ENCODE measurements at regions not wholly inside any gene's neighbourhood (a gene's known extent, or its start where the extent isn't known, plus 50 kb on each side); places are given as distances from the start of the nearest gene placed in this dataset.
"Not testable (repeated sequence)": the region's sequence is repeated elsewhere in the genome, so short reads cannot be mapped to it uniquely, and the experiment has no call there.

DNA sequence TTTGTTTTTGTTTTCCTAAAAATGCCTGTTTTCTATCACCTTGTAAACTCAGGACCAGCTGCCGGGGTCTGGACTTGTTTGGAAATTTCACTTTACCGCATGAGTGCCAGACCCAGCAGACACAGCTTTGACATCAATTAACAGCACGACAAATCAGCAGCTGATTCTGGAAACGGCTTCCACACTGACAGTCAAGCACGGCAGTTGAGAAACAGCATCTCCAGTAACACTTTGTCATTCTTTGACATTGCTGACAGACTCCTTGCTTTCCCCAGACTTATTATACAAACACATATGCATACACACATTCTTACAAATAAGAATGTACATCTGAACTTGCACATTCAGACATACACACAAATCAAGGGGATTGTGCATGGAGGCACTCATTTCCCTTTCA, 1017.6 kb upstream of the HS3ST1 start:
- Histone ChIP-seq H3K9me3 (peaks cover 0 to 14% (median 0%) of the 10 kb centered on the region in 4 donors), H3K36me3 (no peaks in the 10 kb centered on the region), H3K27me3 (no peaks in the 10 kb centered on the region), H3K4me3 (no peak overlapping the region), H3K4me1 (no peaks in the 10 kb centered on the region), H3K27ac (no peak overlapping the region)
- DNase-seq (ENCODE audit: low spot score in 2 of 2): no peak
- 34 to 37% methylated on average over 5 of the region's 5 CpGs for WGBS, 2 donors
- no peak for TF ChIP-seq EP300 (IDR thresholded peaks at IDR 0.05)
- TF ChIP-seq, protein P1, sequence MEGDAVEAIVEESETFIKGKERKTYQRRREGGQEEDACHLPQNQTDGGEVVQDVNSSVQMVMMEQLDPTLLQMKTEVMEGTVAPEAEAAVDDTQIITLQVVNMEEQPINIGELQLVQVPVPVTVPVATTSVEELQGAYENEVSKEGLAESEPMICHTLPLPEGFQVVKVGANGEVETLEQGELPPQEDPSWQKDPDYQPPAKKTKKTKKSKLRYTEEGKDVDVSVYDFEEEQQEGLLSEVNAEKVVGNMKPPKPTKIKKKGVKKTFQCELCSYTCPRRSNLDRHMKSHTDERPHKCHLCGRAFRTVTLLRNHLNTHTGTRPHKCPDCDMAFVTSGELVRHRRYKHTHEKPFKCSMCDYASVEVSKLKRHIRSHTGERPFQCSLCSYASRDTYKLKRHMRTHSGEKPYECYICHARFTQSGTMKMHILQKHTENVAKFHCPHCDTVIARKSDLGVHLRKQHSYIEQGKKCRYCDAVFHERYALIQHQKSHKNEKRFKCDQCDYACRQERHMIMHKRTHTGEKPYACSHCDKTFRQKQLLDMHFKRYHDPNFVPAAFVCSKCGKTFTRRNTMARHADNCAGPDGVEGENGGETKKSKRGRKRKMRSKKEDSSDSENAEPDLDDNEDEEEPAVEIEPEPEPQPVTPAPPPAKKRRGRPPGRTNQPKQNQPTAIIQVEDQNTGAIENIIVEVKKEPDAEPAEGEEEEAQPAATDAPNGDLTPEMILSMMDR (IDR thresholded peaks at IDR 0.05): no peak

DNA sequence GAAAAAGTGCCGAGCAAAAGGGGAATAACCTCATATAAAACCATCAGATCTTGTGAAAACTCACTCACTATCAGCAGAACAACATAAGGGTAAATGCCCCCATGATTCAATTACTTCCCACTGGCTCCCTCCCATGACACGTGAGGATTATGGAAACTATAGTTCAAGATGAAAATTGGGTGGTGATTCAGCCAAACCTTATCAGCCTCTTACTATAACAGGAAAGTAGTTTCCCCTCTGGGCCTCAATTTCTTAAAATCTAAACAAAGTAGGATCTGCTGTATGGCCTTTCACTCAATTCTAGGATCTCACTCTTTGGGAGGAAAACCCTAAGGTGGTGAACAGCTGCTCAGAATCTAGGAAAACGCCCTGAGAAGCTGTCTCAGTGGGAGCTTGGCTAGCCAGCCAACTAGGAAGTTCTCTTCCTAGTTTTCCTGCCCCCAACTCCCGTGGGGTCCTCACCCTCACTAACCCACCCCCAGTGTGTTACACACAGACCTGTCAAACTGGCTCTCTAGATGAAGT, 1017.1 kb upstream of the HS3ST1 start:
- 43 to 52% methylated on average over 4 of the region's 4 CpGs for WGBS, 2 donors
- TF ChIP-seq POLR2A (IDR thresholded peaks at IDR 0.05): no peak
- TF ChIP-seq EP300 (IDR thresholded peaks at IDR 0.05): no peak
- TF ChIP-seq, protein P1 (IDR thresholded peaks at IDR 0.05): no peak
- Histone ChIP-seq H3K9me3 (peaks cover 0 to 9% (median 0%) of the 10 kb centered on the region in 4 donors), H3K27me3 (no peaks in the 10 kb centered on the region), H3K27ac (no peak overlapping the region), H3K4me1 (no peaks in the 10 kb centered on the region), H3K4me3 (no peak overlapping the region), H3K36me3 (no peaks in the 10 kb centered on the region)
- DNase-seq (ENCODE audit: low spot score in 2 of 2): no peak

DNA sequence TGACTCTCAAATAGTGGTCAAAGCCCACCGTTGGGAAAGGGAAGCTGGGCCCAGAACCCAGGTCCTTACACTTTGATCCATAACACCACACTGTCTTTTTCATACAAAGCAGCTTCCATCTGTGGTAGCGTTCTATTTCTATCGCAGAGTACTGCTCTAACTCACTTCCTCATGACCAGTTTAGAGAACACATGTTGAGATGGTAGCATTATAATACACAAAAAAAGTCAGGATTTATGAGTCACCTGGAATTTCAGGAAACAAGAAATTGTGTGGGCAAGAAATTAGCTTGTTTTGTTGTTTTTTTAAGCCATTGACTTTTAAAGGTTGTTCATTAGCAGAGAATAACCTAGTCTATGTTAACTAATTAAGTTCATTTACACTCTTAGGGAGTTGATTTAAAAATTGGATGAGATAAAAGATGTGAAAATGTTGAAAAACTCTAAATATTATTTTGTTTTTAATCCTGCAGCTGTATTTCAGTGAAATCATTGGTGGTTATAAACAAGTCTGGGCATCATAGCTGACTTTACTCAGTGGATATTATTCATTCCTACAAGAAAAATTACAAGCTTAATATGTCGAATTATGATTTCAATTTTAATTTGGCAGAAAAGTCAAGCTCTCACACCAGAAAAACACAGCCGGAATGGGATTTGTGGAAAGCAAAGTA, 1011.1 kb upstream of the HS3ST1 start:
- no peak for DNase-seq (ENCODE audit: low spot score in 2 of 2)
- H3K4me3 ChIP-seq: no peak overlapping the region
- H3K27me3 ChIP-seq: no peaks in the 10 kb centered on the region
- H3K9me3 ChIP-seq: no peaks in the 10 kb centered on the region
- no peaks in the 10 kb centered on the region for H3K36me3 ChIP-seq
- no peaks in the 10 kb centered on the region for H3K4me1 ChIP-seq
- 73 to 76% methylated on average over 5 of the region's 5 CpGs for WGBS, 2 donors
- no peak overlapping the region for H3K27ac ChIP-seq
- TF ChIP-seq EP300 (IDR thresholded peaks at IDR 0.05): no peak
- TF ChIP-seq POLR2A (IDR thresholded peaks at IDR 0.05): no peak
- TF ChIP-seq, protein P1 (IDR thresholded peaks at IDR 0.05): no peak

- 89 to 92% methylated on average over 7 of the region's 7 CpGs for WGBS, 2 donors
- not testable (repeated sequence) for H3K27me3 ChIP-seq; H3K27ac ChIP-seq; DNase-seq (ENCODE audit: low spot score in 2 of 2); H3K4me3 ChIP-seq; H3K9me3 ChIP-seq; H3K4me1 ChIP-seq; H3K36me3 ChIP-seq
Observed at GRCh38 chr4:12431259-12431658, 1002.6 kb upstream of the HS3ST1 start.

DNA sequence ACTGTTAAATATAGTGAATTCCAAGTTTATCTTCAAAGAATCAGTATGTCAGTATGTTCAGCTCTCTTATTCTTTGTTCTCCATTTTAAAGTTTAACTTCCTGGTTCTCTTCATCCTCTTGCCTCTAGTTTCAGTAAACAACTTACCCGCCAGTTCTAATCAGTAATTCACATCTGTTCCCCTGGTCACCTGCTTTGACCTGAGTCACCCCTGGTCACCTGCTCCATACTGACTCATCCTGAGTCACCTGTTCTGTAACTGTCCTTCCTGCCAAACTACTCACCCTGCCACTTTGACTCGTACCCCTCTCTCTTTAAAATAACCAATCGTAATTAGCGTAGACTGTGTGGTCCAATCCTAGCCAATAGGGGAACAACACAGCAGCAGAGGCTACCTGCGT, 992.7 kb upstream of the HS3ST1 start:
- TF ChIP-seq EP300 (IDR thresholded peaks at IDR 0.05) (no peak), POLR2A (IDR thresholded peaks at IDR 0.05) (no peak)
- TF ChIP-seq, protein P1 (IDR thresholded peaks at IDR 0.05): no peak
- H3K9me3 ChIP-seq: no peaks in the 10 kb centered on the region
- no peaks in the 10 kb centered on the region for H3K27me3 ChIP-seq
- H3K27ac ChIP-seq: no peak overlapping the region
- H3K36me3 ChIP-seq: no peaks in the 10 kb centered on the region
- WGBS, 2 donors: 94 to 95% methylated on average over 5 of the region's 5 CpGs
- DNase-seq (ENCODE audit: low spot score in 2 of 2): no peak
- H3K4me3 ChIP-seq: no peak overlapping the region
- H3K4me1 ChIP-seq: no peaks in the 10 kb centered on the region

Measured in tibial nerve (tissue), 4 donors.